A673 (cell line): ENCODE measurements at regions not wholly inside any gene's neighbourhood (a gene's known extent, or its start where the extent isn't known, plus 50 kb on each side); places are given as distances from the start of the nearest gene placed in this dataset.
"Not testable (repeated sequence)": the region's sequence is repeated elsewhere in the genome, so short reads cannot be mapped to it uniquely, and the experiment has no call there.

Experiments used
- EZH2 ChIP-seq: fragments of 200-600 bp; sonication (generic); IDR thresholded peaks from 2 replicates; pipeline ENCODE4 v1.6.1; 2017; ENCODE audit warnings: borderline replicate concordance, low read depth, mild to moderate bottlenecking, mixed read lengths, antibody characterized with exemption, low read length; ENCODE audit not compliant: poor library complexity, severe bottlenecking
- TF ChIP-seq, protein P1 (sequence below): fragments of 300-800, 200-600 bp; sonication (generic); conservative IDR thresholded peaks from 2 replicates; pipeline ENCODE4 v1.5.1; 2017; ENCODE audit warnings: low read depth, mild to moderate bottlenecking, antibody characterized with exemption, low read length, moderate library complexity, mixed read lengths

DNA sequence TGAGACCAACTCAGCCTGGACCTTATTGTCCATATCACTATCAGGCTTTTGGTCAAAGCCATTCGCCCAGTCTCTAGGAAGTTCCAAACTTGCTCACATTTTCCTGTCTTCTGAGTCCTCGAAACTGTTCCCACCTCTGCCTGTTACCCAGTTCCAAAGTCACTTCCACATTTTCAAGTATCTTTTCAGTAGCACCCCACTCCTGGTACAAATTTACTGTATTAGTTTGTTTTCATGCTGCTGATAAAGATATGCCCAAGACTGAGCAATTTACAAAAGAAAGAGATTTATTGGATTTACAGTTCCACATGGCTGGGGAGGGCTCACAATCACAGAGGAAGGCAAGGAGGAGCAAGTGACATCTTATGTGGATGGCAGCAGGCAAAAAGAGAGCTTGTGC is 932.0 kb upstream of the PCDH7 start:
- TF ChIP-seq, protein P1, sequence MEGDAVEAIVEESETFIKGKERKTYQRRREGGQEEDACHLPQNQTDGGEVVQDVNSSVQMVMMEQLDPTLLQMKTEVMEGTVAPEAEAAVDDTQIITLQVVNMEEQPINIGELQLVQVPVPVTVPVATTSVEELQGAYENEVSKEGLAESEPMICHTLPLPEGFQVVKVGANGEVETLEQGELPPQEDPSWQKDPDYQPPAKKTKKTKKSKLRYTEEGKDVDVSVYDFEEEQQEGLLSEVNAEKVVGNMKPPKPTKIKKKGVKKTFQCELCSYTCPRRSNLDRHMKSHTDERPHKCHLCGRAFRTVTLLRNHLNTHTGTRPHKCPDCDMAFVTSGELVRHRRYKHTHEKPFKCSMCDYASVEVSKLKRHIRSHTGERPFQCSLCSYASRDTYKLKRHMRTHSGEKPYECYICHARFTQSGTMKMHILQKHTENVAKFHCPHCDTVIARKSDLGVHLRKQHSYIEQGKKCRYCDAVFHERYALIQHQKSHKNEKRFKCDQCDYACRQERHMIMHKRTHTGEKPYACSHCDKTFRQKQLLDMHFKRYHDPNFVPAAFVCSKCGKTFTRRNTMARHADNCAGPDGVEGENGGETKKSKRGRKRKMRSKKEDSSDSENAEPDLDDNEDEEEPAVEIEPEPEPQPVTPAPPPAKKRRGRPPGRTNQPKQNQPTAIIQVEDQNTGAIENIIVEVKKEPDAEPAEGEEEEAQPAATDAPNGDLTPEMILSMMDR, result not testable (repeated sequence)
- TF ChIP-seq EZH2, result not testable (repeated sequence)
